ENCODE measurements at regions not wholly inside any gene's neighbourhood (a gene's known extent, or its start where the extent isn't known, plus 50 kb on each side); places are given as distances from the start of the nearest gene placed in this dataset.
A peak's percentile ranks its signal among the peaks of the same experiment; 100 is the strongest.

DNA sequence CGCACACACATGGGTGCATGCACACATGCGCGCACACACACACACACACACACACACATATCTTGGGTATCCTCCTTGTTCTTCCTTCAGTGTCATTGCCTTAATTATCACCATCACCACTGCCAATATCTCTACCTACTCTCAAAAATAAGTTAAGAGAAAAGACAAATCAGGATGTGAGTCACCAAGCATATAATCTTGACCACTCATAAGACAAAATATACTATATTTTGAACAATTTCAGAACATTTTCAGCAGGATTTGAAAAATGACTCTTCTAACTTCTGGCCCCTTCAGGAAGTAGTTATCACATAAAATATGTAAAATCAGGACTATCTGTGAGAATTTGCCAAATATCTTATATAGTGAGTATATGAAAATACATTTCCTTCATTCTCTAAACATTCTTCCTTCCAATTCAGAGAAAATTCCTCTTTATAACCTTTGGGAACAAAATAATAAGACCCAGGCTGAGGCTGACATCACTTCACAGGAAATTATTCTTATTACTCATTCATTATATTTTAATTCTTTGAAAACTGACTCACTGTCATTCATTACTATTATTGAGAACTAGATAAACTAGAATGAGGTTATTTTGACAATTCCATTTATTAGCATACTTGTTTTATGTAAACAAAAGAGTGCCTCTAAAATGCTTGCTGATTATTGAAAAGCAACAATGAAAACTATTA is 772.0 kb upstream of the ACO1 start:
- Mint-ChIP-seq H3K27ac (no peak overlapping the region), H3K36me3 (no peaks in the 10 kb centered on the region), H3K9me3 (no peaks in the 10 kb centered on the region), H3K4me3 (no peak overlapping the region), H3K4me1 (no peaks in the 10 kb centered on the region), H3K27me3 (ENCODE audit: insufficient read depth, low read depth) (peaks cover 2% of the 10 kb centered on the region)
- H3K4me3 ChIP-seq, result no peak overlapping the region
- H3K9ac ChIP-seq, result no peak overlapping the region
- no peaks in the 10 kb centered on the region for H4K20me1 ChIP-seq (ENCODE audit: low read depth)
- H2AFZ ChIP-seq (replicated peaks), result no peak overlapping the region
- H3K27me3 ChIP-seq, result no peaks in the 10 kb centered on the region
- H3K27ac ChIP-seq, result no peak overlapping the region
- no peaks in the 10 kb centered on the region for H3K36me3 ChIP-seq
- no peak overlapping the region for H3K4me2 ChIP-seq
- H3K9me3 ChIP-seq (ENCODE audit: low read depth), result no peaks in the 10 kb centered on the region
- no peak for DNase-seq (ENCODE audit: low spot score)
- TF ChIP-seq EZH2phosphoT487 (IDR thresholded peaks at IDR 0.05) (no peak), EZH2 (IDR thresholded peaks at IDR 0.05) (no peak)
- TF ChIP-seq, protein P1, sequence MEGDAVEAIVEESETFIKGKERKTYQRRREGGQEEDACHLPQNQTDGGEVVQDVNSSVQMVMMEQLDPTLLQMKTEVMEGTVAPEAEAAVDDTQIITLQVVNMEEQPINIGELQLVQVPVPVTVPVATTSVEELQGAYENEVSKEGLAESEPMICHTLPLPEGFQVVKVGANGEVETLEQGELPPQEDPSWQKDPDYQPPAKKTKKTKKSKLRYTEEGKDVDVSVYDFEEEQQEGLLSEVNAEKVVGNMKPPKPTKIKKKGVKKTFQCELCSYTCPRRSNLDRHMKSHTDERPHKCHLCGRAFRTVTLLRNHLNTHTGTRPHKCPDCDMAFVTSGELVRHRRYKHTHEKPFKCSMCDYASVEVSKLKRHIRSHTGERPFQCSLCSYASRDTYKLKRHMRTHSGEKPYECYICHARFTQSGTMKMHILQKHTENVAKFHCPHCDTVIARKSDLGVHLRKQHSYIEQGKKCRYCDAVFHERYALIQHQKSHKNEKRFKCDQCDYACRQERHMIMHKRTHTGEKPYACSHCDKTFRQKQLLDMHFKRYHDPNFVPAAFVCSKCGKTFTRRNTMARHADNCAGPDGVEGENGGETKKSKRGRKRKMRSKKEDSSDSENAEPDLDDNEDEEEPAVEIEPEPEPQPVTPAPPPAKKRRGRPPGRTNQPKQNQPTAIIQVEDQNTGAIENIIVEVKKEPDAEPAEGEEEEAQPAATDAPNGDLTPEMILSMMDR (IDR thresholded peaks at IDR 0.05), result no peak
- H3F3A ChIP-seq (ENCODE audit: low read depth), result no peaks in the 10 kb centered on the region
- H3K4me1 ChIP-seq, result no peaks in the 10 kb centered on the region
- H3K79me2 ChIP-seq (ENCODE audit: low read depth), result no peaks in the 10 kb centered on the region

DNA sequence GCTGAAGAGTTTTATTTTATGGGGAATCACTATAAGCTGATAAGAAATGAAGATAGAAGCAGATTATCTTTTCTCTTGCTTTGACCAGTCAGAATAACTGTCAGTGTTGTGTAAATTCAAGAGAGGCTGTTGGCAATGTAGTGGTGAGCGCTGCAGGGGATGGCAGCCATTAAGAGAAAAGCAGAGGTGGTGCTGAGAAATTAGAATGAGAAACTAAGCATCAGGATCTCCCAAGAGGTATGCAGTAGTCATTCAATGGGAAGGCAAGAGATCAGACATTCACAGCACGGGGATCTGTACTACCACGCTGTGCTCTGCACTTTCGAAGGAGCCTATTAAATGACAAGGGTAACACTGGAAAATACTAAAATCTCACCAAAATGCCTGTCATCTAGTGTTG is 768.5 kb upstream of the ACO1 start:
- Histone ChIP-seq H4K20me1 (ENCODE audit: low read depth) (no peaks in the 10 kb centered on the region), H3K79me2 (ENCODE audit: low read depth) (no peaks in the 10 kb centered on the region), H3K27me3 (no peaks in the 10 kb centered on the region), H3K9me3 (ENCODE audit: low read depth) (no peaks in the 10 kb centered on the region), H3K9ac (no peak overlapping the region), H2AFZ (replicated peaks) (peak overlapping the region; percentile 90), H3K4me1 (no peaks in the 10 kb centered on the region), H3F3A (ENCODE audit: low read depth) (no peaks in the 10 kb centered on the region), H3K4me3 (no peak overlapping the region), H3K27ac (no peak overlapping the region), H3K4me2 (no peak overlapping the region), H3K36me3 (no peaks in the 10 kb centered on the region)
- Mint-ChIP-seq H3K36me3 (no peaks in the 10 kb centered on the region), H3K27me3 (ENCODE audit: insufficient read depth, low read depth) (peaks cover 2% of the 10 kb centered on the region), H3K4me3 (no peak overlapping the region), H3K27ac (no peak overlapping the region), H3K4me1 (no peaks in the 10 kb centered on the region), H3K9me3 (no peaks in the 10 kb centered on the region)
- no peak for TF ChIP-seq EZH2 (IDR thresholded peaks at IDR 0.05)
- TF ChIP-seq, protein P1 (IDR thresholded peaks at IDR 0.05), result no peak
- TF ChIP-seq EZH2phosphoT487 (IDR thresholded peaks at IDR 0.05), result no peak
- DNase-seq (ENCODE audit: low spot score), result no peak

DNA sequence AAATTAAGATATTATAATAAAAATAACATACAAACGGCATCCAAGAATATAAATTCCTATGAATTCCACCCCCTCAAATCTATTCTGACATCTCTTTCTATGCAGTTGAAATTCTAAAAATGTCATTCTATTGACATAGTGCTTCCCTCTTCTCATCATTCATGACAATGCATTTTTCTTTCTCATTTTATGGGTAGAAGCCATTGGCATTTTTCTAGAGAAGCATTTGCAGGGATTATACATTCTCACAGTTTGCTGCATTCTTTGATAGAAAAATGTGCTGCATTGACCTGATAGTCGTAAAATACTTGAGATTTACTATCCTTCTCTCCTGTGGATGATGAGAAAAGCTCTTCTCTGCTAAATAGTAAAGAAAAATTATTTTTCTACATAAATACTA is 760.9 kb upstream of the ACO1 start:
- no peaks in the 10 kb centered on the region for H3K36me3 ChIP-seq
- Mint-ChIP-seq H3K4me3 (no peak overlapping the region), H3K36me3 (no peaks in the 10 kb centered on the region), H3K27me3 (ENCODE audit: insufficient read depth, low read depth) (no peaks in the 10 kb centered on the region), H3K9me3 (no peaks in the 10 kb centered on the region), H3K4me1 (no peaks in the 10 kb centered on the region), H3K27ac (no peak overlapping the region)
- H3K4me3 ChIP-seq, result no peak overlapping the region
- H3F3A ChIP-seq (ENCODE audit: low read depth), result no peaks in the 10 kb centered on the region
- no peaks in the 10 kb centered on the region for H3K4me1 ChIP-seq
- no peaks in the 10 kb centered on the region for H3K27me3 ChIP-seq
- DNase-seq (ENCODE audit: low spot score), result no peak
- H3K4me2 ChIP-seq, result no peak overlapping the region
- H4K20me1 ChIP-seq (ENCODE audit: low read depth), result no peaks in the 10 kb centered on the region
- TF ChIP-seq EZH2 (IDR thresholded peaks at IDR 0.05) (no peak), EZH2phosphoT487 (IDR thresholded peaks at IDR 0.05) (no peak)
- TF ChIP-seq, protein P1 (IDR thresholded peaks at IDR 0.05), result no peak
- no peaks in the 10 kb centered on the region for H3K79me2 ChIP-seq (ENCODE audit: low read depth)
- H3K9ac ChIP-seq, result no peak overlapping the region
- no peaks in the 10 kb centered on the region for H3K9me3 ChIP-seq (ENCODE audit: low read depth)
- no peak overlapping the region for H2AFZ ChIP-seq (replicated peaks)
- no peak overlapping the region for H3K27ac ChIP-seq

All from neural progenitor cell (in vitro differentiated cells).